Activated CD8-positive, alpha-beta memory T cell treated with anti-CD3 and anti-CD28 coated beads, Interleukin-2, amount 50 U/mL, for 48 hours (primary cell): ENCODE measurements at regions not wholly inside any gene's neighbourhood (a gene's known extent, or its start where the extent isn't known, plus 50 kb on each side); places are given as distances from the start of the nearest gene placed in this dataset.
"Not testable (repeated sequence)": the region's sequence is repeated elsewhere in the genome, so short reads cannot be mapped to it uniquely, and the experiment has no call there.

Experiments used
- DNase-seq: peaks from one replicate; pipeline ENCODE4 v3.0.0-alpha.2; 2020

DNA sequence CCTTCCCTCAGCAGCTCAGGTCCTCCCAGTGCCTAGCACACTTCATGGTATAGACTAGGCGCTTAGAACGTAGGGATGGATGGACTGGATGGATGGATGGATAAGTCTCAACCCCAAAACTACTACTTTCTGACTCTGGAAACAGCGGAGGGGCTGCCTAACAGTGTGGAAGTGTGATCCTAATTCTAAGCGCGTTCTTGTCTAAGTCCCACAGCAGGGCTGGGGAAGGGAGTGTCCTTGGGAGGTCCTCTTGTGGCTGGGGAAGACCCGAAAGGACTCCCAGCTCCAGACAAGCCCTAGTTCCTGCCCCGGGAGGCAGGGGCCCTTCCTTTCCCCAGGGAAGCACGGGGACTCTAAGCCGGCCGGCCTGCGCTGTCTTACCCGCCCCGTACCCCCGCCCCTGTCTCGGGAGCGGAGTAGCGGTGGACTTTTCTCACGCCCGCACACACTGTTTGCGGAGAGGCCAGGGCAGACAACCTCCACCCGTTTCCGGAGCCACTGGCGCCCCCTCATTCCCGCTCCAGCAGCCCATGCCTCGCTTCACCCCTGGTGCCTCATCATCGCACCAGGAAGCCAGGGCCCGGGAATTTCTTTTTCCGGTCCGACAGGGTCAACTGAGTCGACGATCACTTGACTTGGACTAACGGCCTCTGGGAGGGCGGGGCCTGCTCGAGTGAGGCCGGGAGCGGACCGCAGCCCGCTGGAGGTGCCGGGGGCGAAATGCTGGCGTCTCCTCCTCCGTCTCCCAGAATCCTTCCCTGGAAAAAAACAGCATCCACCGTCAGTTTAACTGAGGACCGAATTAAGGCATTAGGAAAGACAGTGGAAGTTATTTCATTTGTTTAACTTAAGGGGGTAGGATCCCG lies 133.3 kb downstream of the TBC1D2B start:
- peak; percentile 69 for DNase-seq

DNA sequence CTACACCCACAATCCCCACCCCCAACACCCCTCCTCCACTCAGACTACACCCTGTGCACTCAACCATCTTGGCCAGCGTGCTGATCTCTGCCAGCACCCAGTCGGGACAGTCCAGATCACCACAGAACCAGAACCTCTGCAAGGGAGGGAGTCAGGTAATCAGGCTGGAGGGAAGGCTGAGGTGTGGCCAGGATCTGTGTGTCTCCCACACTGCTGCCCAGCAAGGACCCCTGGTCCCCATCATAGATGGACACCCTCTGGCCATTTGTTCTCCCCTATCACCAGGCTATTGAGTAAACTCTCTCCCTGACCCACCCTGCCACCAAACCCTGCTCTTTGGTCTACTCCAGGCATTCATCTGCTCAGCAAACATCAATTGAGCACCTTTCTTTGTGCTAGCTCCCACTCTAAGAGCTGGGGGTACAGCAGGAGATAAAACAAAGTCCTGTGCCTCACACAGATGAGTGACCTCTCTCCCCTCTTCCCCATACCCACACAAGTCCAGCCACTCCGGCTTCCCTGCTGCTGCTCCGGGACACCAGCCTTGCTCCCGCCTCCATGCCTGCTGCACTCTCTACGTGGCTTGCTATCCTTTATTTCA lies 134.8 kb downstream of the TBC1D2B start:
- DNase-seq = no peak

DNA sequence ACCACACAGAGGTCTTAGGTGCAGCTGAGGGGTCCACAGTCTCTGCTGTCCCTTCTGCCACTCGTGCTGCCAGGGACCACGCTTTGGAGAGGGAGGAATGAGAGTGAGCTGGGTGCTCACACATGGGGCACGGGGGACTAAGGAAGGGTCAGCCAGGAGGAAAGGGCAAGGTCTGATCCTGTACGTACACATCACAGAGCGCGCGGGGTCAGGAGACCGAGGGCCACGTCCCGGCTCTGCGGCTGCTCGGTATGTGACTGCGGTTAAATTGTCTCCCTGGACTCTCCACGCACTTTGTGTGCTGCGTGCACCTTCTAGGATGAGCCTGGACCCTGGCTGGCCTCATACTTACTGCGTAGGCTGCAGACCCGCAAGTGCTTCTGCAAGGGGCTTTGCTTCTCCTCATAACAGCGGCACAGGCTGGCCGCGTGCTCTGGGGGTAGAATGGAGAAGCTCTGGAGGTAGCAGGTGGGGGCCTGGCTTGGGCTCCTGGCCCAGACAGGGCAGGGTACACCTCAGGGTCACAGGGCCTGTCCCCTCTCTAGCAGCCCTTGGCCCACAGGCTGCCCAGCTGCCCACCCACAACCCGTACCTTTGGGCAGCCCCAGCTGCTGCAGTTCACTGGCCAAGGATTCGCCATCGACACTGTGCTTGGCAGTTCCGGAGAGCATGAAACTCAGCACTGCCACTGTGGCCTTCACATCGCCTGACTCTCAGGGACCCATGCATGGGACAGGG lies 136.3 kb downstream of the TBC1D2B start:
- DNase-seq = not testable (repeated sequence)

DNA sequence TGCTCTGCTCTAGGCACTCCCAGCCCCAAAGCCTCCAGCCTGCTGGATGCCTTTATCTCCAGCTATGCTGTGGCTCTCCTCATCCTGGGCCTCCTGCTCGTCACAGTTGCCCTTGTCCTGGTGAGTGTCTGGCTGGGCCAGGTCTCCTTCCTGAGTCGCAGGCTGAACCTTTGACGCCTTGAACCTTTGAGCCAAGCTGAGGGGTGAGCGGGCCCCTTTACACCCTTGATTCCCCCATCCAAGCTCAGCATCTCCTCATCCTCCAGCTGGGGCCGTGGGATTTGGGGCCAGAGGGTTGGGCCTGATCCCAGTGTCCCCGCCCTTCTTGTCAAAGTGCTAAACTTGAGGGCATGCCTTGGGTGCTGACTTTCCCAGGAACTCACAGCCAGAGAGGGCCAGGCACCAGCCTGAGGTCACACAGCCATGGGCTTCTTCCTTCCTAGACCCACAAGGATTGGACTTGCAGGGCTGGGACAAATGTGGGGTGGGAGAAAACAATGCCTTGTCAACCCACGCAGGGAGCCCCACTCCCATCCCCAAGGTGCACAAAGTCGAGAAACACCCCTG lies 137.0 kb downstream of the TBC1D2B start:
- DNase-seq = no peak

DNA sequence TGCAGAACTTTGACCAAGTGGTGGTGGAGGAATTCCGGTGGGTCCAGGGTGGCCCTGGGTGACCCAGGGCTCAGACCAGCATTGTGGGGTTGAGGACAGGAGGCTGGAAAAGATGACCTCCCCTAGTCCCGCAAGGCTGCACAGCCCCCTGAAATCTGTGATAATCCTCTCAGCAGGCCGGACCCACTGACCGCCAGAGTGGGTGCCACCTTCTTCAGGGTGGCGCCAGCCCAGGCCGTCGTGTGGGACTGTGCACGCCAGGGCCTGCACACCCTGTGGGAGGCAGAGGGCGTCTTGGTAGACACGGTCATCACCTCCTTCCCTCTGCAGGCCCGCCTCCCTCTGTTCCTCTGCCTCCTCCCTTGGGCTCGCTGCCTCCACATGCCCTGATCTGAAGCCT lies 137.7 kb downstream of the TBC1D2B start:
- DNase-seq = no peak

DNA sequence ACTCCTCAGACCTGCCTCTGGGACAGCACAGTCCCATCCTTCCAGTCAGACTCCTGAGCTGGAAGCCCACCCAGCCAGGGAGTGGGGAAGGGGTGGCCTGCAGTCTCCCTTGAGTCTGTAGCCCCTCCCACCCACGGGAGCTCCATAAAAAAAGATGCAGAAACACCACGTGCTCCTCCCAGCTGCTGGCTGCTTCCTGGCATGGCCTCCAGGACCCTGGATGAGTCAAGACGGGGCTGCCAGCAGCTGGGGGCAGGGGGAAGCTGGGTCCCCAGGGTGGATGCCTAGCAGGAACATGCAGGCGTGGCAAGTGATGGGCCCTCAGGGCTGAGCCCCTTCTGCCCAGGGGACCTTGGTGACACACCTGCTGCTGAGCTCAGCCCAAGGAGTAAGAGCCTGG lies 138.5 kb downstream of the TBC1D2B start:
- DNase-seq = not testable (repeated sequence)

DNA sequence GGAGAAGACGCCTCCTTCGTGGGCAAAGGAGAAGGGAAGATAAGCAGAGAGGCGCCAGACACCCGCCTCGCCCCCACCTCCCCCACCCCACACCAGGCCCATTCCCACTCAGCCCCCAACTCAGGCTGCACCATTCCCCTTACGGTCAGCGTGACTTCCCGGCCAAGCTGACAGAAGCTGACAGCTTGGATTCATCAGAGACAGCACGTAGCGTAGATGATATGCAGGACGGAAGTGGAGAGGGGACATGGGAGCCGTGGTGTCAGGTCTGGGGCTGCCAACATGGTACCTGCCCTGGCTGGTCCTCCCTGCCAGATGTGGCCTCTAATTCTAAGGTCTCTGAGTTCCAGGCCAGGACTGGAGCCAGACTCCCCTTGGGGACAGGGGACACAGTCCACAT lies 139.0 kb downstream of the TBC1D2B start:
- not testable (repeated sequence) for DNase-seq

DNA sequence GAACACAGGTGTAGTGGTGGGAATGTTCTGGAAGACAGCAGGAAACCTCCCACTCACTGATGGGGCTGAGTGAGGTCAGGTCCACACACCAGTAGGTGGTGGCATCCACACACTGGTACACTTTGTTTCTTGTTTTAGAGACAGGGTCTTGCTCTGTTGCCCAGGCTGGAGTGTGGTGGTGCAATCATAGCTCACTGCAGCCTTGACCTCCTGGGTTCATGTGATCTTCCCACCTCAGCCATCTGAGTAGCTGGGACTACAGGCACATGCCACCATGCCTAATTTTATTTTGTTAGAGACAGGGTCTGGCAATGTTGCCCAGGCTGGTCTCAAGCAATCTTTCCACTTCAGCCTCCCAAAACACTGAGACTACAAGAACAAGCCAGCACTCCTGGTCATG lies 140.9 kb downstream of the TBC1D2B start:
- not testable (repeated sequence) for DNase-seq

DNA sequence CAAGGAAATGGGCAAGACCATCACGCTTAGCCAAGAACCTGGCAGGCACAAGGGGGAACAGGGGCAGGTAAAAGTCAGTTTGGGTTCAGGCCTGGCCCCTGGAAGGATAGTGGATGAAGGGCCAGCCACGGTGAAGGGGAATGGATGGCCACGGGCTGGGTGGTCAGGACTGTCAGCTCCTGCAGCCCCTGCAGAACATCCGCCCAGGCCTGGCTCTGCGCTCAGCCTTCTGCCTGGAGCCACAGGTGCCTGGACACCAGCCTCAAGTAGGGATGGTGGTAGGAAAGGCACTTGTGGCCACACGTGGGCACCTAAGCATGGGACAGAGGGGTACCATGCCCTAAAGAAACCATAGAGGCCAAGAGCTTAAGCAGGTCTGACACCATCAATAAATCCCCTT lies 143.0 kb downstream of the TBC1D2B start:
- DNase-seq = not testable (repeated sequence)

DNA sequence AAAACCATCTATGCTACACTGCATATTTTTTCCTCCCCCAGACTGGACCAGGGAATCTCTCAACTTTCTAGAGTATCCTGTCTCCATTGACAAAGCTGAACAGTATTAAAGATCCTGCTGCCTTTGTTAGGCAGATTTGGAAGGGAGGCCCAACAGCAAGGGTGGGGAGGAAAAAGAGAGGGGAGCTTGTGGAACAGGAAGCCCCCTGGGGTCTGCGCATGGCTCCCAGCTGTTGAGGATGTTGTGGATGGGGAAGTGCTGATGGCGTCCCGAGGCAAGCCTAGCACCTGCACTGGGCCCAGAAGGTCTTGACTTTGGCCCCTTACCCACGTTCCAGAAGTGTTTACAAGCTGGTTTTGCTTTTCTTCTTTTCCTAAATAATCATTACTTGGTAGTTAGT lies 146.6 kb downstream of the TBC1D2B start:
- DNase-seq = not testable (repeated sequence)

DNA sequence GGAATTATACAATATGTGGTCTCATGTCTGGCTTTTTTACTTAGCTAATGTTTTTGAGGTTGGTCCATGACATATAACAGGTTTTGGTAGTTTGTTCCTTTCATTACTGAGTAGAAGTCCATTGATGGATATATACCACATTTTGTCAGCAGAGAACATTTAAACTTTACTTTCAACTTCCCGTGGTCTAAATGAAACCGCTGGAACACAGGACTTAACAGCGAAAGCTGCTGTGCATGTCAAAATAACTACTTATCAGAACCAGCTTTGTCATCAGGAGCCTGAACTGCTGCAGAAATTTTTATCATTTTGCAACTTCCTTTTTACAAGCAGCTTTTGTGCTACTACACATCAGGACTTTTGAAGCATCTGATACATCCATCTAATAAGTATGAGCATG lies 147.0 kb downstream of the TBC1D2B start:
- DNase-seq = not testable (repeated sequence)

DNA sequence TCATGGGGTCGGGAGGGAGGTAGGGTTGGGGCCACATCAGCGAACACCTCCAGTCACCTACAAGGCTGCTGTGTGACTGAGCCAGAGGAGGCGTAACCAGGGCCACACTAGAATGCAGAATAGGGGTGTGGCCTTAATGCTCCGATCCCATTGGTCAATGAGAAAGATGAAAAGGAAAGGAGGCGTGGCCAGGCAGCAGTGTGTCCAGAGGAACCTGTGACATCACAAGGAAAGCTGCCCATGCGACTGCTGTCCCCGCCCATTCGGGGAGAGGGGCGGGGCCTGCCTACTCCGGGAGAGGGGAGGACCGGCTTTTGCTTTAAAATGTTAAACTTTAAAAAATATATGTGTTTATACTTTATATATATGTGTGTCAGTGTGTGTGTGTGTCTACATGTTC lies 150.7 kb downstream of the TBC1D2B start:
- DNase-seq = not testable (repeated sequence)

DNA sequence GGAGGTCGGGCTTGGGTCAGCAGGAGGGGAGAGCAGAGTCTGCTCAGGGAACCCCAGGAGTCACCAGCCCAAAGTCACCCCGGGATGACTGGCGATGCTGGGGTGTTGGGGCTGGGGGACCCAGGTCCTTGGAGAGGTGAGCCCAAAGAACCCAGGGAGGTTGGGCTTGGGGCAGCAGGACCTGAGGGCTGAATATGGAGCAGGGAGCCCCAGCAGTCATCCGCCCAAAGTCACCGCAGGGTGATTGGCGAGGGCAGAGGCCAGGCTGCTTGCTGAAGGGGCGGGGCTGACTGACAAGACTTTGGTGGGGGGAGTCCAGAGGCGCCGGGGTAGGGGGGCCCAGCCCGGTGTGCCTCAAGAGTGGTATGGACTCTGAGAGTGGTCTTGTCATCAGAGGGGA lies 151.2 kb downstream of the TBC1D2B start:
- not testable (repeated sequence) for DNase-seq

DNA sequence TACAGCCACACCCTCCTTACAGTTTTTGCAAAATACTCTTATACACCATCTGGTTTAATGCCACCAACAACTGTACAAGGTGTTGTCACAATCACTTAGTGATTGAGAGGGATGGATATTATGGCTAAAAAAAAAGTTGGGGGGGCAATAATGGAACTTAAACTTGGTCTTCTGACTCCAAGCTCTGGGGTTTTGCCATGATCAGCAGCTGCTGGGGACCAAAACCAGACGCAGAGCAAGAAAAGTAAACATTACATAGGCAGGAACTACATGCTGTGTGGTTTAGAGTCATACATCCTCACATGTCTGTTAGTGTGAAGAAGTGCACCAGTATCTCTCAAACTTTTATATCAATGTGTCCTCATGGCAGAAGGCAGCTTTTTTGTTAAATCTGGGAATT lies 152.4 kb downstream of the TBC1D2B start:
- not testable (repeated sequence) for DNase-seq

DNA sequence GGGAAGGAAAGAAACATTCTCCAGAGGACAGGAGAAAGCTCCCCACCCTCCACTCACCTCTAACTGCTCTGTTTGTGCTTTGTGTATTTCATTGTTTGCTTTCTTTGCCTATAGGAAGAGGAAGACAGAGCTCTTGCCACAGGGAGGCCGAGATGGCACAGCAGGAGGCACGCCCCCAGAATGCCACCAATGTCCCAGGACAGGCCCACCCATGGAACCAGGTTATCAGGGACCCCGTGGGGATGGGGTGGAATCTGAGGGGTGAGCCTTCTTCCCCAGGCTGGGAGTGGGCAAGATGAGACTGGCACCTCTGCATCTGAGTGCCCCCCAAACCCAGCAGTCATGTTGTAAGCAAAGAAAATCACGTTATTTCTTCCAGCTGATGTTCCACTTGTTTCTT lies 155.8 kb downstream of the TBC1D2B start:
- DNase-seq = no peak

DNA sequence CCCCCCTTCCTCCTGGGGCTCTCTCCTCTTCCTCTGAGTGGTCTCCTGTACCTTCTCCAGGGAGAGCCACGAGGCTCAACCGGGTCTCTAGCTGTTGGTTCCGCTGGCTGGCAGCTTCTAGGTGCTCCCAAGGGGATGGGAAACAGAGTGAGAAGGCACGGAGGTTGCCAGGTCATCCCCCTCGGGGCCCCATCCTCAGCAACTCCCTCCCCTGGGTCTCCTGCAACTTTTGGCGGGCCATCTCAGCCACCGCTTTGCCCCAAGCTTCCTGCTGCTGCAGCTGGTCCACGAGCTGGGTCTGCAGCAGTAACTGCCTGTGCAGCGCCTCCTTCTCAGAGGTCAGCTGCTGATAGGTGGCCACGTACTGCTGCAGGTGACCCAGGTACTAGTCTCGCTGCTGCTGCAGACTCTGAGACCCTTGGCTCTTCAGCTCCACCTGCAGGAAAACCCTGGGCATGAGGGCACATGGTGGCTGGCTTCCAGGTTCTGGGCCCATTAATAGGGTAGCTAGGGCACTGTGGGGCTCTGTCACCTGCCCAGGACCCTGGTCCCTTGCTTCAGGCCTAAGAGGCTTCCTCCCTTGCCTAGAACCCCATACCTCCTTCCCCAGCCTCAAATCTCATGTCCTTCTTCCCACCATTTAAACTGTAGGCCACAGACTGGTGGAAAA lies 160.4 kb downstream of the TBC1D2B start:
- DNase-seq = peak; percentile 32

DNA sequence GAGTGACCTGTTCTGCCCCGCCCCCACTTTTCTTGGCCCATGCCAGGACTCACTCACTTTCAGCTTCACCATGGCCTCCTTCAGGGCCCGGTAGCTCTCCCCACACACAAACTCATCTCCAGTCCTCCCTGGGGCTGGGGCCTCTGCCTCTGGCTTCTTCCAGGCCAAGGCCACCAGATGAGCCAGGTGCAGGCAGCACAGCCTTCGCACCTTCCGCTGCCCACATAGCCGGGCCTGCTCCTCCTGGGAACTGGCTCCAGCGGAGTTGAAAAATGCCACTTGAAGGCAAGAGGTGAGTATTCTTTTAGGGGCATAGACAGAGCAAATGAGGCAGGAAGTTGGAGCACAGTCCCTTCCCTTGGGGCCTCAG lies 161.6 kb downstream of the TBC1D2B start:
- peak; percentile 39 for DNase-seq

DNA sequence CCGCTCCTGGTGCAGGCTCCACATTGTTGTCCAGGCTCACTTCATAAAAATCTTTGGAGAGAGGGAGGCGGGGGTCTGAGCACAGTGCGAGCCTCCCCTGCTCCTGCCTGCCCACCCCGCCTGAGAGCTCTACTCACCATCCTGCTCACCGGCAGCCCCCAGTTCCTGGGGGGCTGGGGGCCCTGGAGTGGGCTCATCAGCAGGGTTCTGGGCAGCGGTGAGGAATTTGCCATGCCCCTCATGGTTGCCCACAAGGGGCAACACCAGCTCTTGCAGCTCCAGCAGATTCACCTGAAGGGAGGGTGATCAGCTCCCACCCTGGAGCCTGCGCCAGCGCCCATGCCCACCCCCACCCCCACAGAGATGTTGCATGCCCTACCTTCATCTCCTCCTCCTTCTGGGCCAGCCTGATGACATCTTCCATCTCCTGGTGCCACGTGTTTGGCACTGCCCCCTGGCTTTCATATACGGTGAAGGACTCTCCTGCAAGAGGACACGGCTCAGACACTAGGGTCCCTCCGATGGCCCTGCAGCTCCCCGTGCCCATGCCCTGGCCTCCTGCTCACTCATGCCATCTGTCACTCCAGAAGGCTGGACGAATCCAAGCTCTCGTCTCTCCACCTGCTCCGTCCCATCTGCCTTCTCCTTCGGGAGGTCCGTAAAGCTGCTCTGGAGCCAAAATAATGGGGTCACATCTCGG lies 162.1 kb downstream of the TBC1D2B start:
- peak; percentile 40 for DNase-seq

DNA sequence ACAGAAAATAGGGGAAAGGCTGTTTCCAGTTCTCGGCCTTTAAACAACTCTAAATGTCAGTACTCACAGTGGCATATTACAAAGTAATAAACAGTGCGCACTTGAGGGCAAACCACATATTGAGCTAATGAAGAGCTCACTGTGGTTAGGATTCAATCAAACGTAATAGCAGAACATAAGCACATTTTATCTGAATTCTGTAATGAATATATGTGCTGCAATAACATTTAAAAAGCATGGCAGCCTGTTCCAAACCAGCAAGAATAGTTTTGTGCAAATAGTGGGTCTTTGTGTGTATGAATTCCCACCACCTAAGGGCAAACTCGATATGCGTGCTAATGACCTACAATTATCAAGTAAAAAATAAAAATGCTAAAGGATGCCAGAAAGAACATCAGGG lies 163.0 kb downstream of the TBC1D2B start:
- not testable (repeated sequence) for DNase-seq

DNA sequence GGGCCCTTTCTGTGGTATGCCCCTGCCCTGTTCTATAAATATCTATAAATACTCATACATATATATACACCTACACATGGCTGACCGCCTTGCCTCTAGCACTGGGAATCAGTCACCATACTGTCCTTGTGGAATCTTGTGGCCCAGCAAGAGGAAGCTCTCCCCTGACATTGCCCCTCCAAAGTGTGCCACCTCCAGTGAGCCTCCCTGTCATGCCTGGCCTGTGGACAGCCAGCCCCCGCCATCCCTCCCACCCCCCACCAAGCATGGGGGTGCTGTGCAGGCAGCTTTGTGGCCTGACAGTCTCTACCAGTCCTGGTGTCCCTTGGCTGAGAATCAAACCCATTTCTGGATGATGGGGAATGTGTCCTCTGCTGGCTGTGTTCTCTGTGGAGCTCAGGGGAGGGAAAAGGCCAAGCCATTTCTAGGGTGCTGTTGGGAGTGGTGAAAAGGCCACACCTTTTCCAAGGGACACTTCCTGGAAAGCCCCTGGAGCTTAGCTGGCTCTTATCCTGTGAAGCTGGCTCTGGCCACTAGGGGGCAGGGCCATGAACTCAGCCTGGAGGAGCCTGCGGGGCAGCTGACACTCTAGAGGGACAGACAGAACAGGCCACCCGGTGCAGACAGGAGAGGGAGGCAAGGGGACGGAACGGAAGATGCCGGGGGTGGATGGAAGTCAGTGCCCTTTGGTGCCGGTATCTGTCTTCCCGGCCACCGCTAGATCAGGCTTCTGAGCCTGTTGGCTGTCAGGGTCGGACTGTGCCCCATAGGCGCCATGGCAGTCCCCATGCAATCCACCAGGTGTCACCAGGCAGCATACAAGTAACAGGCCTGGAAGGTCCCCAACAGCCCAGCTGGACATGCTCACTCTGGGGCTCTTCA lies 167.2 kb downstream of the TBC1D2B start:
- peak; percentile 87 for DNase-seq
